ENCODE measurements at regions not wholly inside any gene's neighbourhood (a gene's known extent, or its start where the extent isn't known, plus 50 kb on each side); places are given as distances from the start of the nearest gene placed in this dataset.

DNA sequence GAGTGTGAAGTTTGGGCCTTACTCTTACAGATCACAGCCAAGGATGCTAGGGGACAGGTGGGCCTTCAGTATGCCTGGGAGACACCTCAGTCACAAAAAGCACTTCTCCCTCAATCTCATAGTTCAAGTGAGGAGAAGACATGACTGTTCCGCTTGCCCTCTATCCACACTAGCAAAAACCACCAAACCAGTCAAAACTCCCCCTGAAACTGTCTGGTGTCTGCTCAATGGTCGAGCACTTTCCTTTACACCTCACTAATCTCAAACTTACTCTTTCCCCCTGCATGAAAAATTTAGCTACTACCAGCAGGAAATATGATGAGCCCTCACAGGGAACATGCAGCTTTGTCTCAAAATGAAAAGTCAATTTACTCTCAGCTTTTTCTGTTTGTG is 232.2 kb downstream of the TRIB2 start:
- H3K4me3 Mint-ChIP-seq: no peak overlapping the region
- H3K27ac Mint-ChIP-seq: no peak overlapping the region
- no peaks in the 10 kb centered on the region for H3K36me3 Mint-ChIP-seq
- H3K4me1 Mint-ChIP-seq: peaks cover 0 to 3% (median 0%) of the 10 kb centered on the region in 3 donors
- H3K27me3 Mint-ChIP-seq: peaks cover 13% of the 10 kb centered on the region
- H3K9me3 Mint-ChIP-seq: no peaks in the 10 kb centered on the region

DNA sequence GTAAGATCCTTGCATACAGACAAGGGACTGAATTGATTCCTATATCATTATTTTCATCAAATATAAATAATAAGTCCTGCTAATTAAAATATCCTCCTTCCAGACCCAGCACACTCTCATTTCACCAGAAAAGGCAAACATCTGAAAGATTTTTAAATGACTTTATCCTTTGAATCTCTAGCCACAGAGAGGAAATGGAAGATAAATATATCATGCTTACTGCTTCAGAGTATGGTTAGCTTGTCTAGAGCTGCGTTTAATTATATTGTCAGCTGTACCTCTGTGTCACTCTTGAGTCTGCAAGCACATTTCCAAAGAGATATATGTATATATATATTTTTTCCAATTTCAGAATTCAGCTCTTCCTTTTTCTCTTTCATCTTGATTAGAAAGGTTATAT is 232.7 kb downstream of the TRIB2 start:
- no peaks in the 10 kb centered on the region for H3K9me3 Mint-ChIP-seq
- H3K27ac Mint-ChIP-seq: no peak overlapping the region
- no peaks in the 10 kb centered on the region for H3K36me3 Mint-ChIP-seq
- peaks cover 0 to 3% (median 0%) of the 10 kb centered on the region in 3 donors for H3K4me1 Mint-ChIP-seq
- H3K4me3 Mint-ChIP-seq: no peak overlapping the region
- peaks cover 13% of the 10 kb centered on the region for H3K27me3 Mint-ChIP-seq

DNA sequence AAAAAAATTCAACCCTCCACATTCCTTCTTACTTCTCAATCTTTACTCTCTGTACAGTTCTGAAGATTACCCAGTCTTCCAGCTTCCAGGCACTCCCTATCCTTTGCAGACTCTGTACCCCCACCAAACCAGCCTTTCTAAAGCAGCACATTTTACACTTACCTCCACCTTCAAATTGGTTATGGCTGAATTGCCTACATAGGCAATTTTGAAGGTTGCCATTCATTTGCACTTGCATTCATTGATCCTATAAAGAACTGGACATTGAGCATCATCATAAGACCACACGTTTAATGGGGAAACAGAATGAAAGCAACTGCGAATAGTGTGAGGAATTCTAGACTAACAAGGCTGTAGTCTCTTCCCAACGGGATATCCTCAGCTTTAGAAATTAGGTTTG is 233.4 kb downstream of the TRIB2 start:
- H3K9me3 Mint-ChIP-seq: peaks cover 0 to 3% (median 0%) of the 10 kb centered on the region in 3 donors
- H3K27me3 Mint-ChIP-seq: peaks cover 12% of the 10 kb centered on the region
- H3K27ac Mint-ChIP-seq: peak overlapping the region in 1 of 3 donors; percentile 45
- H3K4me1 Mint-ChIP-seq: peaks cover 0 to 3% (median 0%) of the 10 kb centered on the region in 3 donors
- no peak overlapping the region for H3K4me3 Mint-ChIP-seq
- no peaks in the 10 kb centered on the region for H3K36me3 Mint-ChIP-seq

DNA sequence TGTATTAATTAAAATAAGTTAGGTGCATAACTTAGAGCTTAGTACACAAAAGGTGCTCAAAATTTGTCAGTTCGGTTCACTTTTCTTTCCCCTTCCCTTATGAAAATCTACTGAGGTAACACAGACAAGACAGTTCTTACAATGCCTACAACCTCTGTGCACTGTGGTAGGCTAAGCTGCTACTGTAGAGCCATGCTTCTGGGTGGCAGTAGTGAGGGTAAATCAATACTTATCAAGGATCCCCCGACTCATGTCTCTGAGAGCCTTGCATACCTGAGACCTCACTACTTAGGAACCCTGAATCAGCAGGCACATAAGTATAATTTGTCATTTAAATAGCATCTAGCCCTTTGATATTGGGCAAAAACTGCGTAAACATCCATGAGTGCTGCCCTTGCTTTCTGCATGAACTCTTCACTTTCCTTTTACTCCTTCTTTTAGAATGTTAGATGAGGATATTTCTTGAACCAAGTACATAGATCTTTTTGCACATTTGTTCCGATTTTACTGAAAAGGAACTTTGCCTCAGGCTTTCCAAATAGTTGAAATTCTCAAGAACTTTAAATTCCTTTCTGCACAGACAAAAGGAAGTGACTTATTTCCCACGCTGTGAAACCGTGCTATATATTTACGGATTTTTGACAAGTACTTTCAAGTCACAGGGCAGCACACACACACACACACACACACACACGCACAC is 234.4 kb downstream of the TRIB2 start:
- Mint-ChIP-seq H3K27me3 (peaks cover 9% of the 10 kb centered on the region), H3K27ac (no peak overlapping the region), H3K4me1 (peaks cover 0 to 3% (median 0%) of the 10 kb centered on the region in 3 donors), H3K9me3 (peaks cover 0 to 4% (median 0%) of the 10 kb centered on the region in 3 donors), H3K36me3 (no peaks in the 10 kb centered on the region), H3K4me3 (no peak overlapping the region)

DNA sequence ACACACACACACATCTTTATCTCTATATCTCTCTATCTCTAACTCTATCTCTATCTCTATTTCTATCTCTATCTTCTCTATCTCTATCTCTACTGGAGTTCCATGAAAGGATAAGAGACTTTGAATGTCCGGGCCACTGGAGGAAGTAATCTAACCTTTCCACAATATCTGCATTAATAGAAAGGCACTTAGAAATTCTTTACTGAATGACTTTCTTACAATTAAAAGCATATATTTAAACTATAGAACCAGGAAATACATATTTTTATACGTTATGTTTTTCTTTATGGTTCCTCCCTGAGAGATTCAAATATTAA is 234.9 kb downstream of the TRIB2 start:
- H3K9me3 Mint-ChIP-seq: peaks cover 0 to 6% (median 0%) of the 10 kb centered on the region in 3 donors
- peaks cover 10% of the 10 kb centered on the region for H3K27me3 Mint-ChIP-seq
- H3K27ac Mint-ChIP-seq: no peak overlapping the region
- no peak overlapping the region for H3K4me3 Mint-ChIP-seq
- H3K36me3 Mint-ChIP-seq: no peaks in the 10 kb centered on the region
- H3K4me1 Mint-ChIP-seq: peaks cover 0 to 3% (median 0%) of the 10 kb centered on the region in 3 donors

DNA sequence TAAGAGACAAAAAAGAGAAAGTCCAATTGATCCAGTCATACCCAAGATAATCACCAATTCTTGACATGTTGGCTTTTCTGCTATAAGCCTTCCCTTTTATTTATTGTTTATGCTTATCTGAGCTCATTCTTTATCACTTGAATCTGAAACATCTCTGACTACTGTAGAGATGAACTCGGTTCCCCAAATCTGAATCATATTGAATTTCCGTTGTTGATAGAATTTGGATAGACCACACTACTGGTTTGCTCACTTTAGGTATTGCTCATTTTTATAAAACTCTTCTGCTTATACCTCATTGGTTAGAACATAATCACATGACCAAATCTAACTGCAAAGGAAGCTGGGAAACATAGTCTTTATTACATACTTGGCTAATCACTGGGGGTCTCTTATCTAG is 236.9 kb downstream of the TRIB2 start:
- H3K4me3 Mint-ChIP-seq: no peak overlapping the region
- peaks cover 0 to 3% (median 0%) of the 10 kb centered on the region in 3 donors for H3K4me1 Mint-ChIP-seq
- peaks cover 0 to 7% (median 0%) of the 10 kb centered on the region in 3 donors for H3K9me3 Mint-ChIP-seq
- H3K27me3 Mint-ChIP-seq: peaks cover 16% of the 10 kb centered on the region
- no peaks in the 10 kb centered on the region for H3K36me3 Mint-ChIP-seq
- H3K27ac Mint-ChIP-seq: no peak overlapping the region

DNA sequence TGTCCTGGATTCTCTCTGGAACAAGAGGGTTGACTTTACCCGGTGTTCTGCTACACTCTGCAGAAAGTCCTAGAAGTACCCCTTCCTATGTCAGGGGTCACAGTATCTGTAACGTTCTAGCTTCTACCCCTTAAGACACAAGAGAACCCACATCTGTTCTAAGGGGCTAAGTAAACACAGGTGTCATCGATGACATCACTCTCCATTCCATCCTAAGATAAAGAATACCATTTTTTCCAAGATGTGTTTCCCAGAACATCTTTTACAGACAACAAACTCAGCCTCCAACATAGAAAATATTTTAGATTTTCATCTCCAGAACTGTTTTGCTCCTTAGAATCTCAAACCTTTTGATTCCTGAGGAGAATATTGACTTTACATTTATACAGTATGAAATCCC is 239.1 kb downstream of the TRIB2 start:
- H3K27me3 Mint-ChIP-seq: peaks cover 16% of the 10 kb centered on the region

DNA sequence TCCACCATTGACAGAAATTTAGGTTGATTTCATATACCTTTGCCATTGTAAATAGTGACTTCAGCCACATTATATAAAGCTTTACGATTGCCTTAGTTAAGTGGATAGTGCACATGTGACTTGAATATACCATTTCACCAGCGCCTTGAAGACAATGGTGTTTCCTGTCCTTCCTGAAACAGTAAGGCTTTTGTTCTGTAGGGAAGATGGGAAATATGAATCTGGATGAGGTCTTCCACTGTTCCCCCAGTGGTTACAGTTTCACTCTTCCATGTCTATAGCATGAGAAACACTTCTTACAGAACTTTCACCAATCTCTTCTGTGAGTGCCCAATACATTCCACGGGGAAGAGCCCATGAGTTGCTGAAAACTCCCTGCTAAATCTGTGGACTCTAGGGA is 240.5 kb downstream of the TRIB2 start:
- peaks cover 1% of the 10 kb centered on the region for H3K36me3 Mint-ChIP-seq
- peaks cover 21% of the 10 kb centered on the region for H3K27me3 Mint-ChIP-seq
- no peaks in the 10 kb centered on the region for H3K4me1 Mint-ChIP-seq
- no peak overlapping the region for H3K4me3 Mint-ChIP-seq
- peaks cover 2 to 9% (median 7%) of the 10 kb centered on the region in 3 donors for H3K9me3 Mint-ChIP-seq
- no peak overlapping the region for H3K27ac Mint-ChIP-seq

More for the DNA sequence above, 239.1 kb downstream of the TRIB2 start:
- H3K9me3 Mint-ChIP-seq: peaks cover 2 to 9% (median 7%) of the 10 kb centered on the region in 3 donors
- H3K4me3 Mint-ChIP-seq: no peak overlapping the region
- H3K4me1 Mint-ChIP-seq: no peaks in the 10 kb centered on the region
- H3K27ac Mint-ChIP-seq: no peak overlapping the region
- H3K36me3 Mint-ChIP-seq: peaks cover 1% of the 10 kb centered on the region

DNA sequence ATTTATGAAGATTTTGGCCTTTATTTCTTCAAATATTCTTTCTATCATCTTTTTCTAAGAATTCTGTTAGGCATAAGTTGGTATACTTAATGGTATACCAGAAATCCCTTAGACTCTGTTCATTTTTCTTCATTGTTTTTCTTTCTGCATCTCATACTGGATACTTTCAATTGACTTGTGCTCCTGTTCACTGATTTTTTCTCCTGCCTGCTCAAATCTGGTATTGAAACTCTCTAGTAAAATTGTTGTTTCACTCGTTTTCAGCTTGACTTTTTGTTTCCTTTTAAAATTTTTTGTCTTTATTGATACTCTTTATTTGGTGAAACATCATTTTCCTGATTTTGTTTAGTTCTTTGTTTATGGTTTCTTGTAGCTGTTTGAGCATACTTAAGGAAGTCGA is 243.2 kb downstream of the TRIB2 start:
- Mint-ChIP-seq H3K4me3 (no peak overlapping the region), H3K36me3 (peaks cover 3% of the 10 kb centered on the region), H3K27ac (no peak overlapping the region), H3K4me1 (no peaks in the 10 kb centered on the region), H3K27me3 (peaks cover 14% of the 10 kb centered on the region), H3K9me3 (peaks cover 2 to 9% (median 6%) of the 10 kb centered on the region in 3 donors)

DNA sequence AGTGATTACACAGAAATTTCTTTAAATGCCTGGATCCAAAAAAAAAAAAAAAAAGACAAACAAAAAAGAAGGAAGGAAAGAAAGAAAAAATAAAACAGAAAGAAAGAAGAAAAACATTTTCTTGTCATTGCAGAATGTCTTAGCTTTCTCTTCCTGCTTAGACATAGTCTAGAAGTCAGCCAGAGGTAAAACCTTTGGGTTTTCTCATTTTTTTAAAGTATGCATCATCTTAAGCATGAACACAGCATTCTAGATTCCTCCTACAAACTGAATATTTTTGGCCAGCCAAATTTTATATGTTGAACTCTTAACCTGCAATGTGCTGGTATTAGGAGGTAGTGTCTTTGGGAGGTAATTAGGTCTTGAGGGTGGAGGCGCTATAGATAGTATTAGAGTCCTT is 243.9 kb downstream of the TRIB2 start:
- Mint-ChIP-seq H3K9me3 (peaks cover 2 to 9% (median 3%) of the 10 kb centered on the region in 3 donors), H3K27ac (no peak overlapping the region), H3K4me1 (peaks cover 0 to 2% (median 0%) of the 10 kb centered on the region in 3 donors), H3K4me3 (no peak overlapping the region), H3K27me3 (peaks cover 14% of the 10 kb centered on the region), H3K36me3 (peaks cover 3% of the 10 kb centered on the region)

DNA sequence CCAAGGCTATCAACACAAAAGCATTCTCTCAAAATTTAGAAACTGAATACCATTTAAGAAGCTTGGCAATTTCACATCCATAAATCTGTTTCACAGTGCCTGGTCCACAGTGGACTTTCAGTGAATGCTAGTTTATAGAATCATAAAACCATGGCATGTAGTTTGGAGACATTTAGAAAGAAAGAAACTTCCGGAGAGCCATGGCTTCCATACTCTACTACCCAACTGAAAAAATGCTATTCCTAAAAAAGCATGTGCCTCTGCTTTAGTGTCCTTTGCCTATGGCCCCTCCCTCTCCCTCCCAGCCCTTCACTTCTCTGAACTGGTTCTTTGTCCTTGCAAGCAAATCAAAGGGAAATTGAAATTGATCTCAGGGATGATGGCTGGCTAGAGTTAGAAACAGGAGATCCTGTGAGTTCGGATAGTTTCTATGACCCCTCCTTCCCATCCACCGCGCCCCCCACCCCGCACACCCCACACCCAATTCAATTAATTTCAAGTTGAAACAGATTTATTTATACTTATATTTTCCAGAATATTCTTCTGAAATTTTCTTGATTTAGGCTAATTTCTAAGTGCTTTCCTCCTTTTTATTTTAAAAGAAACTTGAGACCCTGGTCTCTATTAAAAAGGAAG is 248.3 kb downstream of the TRIB2 start:
- Mint-ChIP-seq H3K27ac (no peak overlapping the region), H3K36me3 (peaks cover 2% of the 10 kb centered on the region), H3K27me3 (peaks cover 18% of the 10 kb centered on the region), H3K9me3 (peaks cover 0 to 5% (median under 1%) of the 10 kb centered on the region in 3 donors), H3K4me1 (peaks cover 0 to 2% (median 0%) of the 10 kb centered on the region in 3 donors), H3K4me3 (no peak overlapping the region)

DNA sequence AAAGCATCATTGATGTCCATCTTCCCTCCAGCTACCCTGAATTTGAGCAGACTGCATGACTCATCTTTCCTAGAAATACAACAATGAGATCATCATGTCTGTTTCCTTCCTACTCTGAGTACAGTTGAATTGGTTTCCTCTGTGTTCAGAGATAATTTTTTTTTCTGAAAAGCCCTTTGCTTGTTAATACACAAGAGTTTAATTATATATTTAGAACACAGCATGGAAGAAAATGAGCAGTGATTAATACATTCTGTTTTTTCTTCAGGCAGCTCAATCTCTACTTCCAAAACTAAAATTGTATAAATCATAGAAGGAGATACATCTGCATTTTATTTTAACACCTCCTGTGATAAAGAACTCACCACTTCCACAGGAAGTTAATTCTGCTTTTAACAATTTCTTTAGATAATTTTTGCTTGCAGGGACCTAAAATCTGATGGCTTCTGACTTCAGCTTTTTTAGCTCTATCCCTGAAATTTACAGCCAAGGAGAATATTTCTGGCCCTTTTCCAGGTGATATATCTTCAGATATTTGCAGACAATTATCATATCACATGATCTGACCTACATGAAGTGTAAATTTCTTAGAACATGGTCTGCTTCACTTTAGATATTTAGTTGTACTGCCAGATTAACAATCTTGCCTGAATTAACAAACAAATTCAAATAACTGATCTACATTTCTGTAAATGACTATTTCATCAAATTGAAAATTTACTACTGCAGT is 249.0 kb downstream of the TRIB2 start:
- peaks cover 2% of the 10 kb centered on the region for H3K36me3 Mint-ChIP-seq
- H3K4me3 Mint-ChIP-seq: no peak overlapping the region
- no peak overlapping the region for H3K27ac Mint-ChIP-seq
- no peaks in the 10 kb centered on the region for H3K9me3 Mint-ChIP-seq
- H3K27me3 Mint-ChIP-seq: peaks cover 22% of the 10 kb centered on the region
- peaks cover 0 to 2% (median 0%) of the 10 kb centered on the region in 3 donors for H3K4me1 Mint-ChIP-seq

DNA sequence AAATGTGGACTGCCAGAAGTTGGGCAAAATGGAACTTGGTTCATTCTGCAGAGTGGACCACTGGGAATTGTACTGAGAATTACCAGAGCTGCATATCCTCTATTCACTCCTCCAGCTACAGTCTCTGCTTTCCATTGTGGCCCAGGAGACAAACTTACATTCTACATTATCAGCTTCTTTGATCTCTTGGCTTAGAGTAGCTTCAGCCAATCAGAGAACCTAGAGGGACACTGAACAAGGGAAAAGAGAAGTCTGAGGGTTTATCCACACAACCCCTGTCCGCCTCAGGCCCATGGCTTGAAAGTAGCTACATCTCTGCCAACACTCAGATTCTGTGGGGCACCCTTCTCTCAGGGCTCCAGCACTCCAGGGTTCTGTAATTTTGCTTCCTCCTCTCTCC is 251.1 kb downstream of the TRIB2 start:
- Mint-ChIP-seq H3K4me3 (no peak overlapping the region), H3K4me1 (peaks cover 0 to 2% (median 0%) of the 10 kb centered on the region in 3 donors), H3K27me3 (peaks cover 22% of the 10 kb centered on the region), H3K36me3 (peaks cover 1% of the 10 kb centered on the region), H3K27ac (no peak overlapping the region), H3K9me3 (peaks cover 0 to 4% (median 3%) of the 10 kb centered on the region in 3 donors)

DNA sequence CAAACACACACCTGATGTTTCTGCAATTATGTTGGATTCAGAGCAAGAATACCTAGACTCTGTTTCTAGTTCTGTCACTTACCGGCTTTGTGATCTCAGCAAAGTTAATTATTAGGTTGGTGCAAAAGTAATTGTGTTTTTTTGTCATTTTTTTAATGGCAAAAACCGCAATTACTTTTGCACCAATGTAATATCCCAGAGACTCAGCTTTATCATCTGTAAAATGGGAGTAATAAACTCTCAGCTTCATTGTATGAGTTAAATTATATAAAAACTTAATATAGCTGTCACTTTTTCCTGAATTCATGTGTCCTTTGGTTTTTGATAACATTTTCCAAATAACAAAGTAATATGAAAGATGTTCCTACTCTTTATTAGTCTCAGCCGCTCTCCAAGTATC is 251.7 kb downstream of the TRIB2 start:
- H3K27me3 Mint-ChIP-seq: peaks cover 22% of the 10 kb centered on the region
- H3K27ac Mint-ChIP-seq: no peak overlapping the region
- H3K4me3 Mint-ChIP-seq: no peak overlapping the region
- H3K36me3 Mint-ChIP-seq: peaks cover 1% of the 10 kb centered on the region
- H3K9me3 Mint-ChIP-seq: peaks cover 0 to 4% (median 3%) of the 10 kb centered on the region in 3 donors
- H3K4me1 Mint-ChIP-seq: peaks cover 0 to 2% (median 0%) of the 10 kb centered on the region in 3 donors

DNA sequence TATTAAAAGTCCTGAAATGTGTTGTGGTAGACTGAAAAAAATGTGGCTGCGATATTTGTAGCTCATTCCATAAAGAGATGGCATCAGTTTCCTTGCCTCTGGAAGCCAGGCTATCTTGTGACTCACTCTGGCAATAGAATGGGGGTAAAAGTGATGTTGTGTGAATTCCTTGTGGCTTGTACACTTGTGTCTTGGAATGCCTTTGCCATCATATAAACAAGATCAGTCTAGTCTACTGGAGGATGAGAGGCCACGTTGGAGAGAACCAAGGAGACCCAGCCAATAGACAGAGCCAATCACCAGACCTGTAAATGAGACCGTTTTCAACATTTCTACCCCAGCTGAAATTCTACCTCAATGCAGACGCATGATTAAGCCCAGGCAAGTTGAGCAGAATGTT is 254.1 kb downstream of the TRIB2 start:
- Mint-ChIP-seq H3K9me3 (peaks cover 3 to 10% (median 5%) of the 10 kb centered on the region in 3 donors), H3K36me3 (peaks cover 1% of the 10 kb centered on the region), H3K4me3 (no peak overlapping the region), H3K4me1 (no peaks in the 10 kb centered on the region), H3K27me3 (peaks cover 22% of the 10 kb centered on the region), H3K27ac (no peak overlapping the region)

All from IgD-negative memory B cell (primary cell).